ENCODE measurements at regions not wholly inside any gene's neighbourhood (a gene's known extent, or its start where the extent isn't known, plus 50 kb on each side); places are given as distances from the start of the nearest gene placed in this dataset.

DNA sequence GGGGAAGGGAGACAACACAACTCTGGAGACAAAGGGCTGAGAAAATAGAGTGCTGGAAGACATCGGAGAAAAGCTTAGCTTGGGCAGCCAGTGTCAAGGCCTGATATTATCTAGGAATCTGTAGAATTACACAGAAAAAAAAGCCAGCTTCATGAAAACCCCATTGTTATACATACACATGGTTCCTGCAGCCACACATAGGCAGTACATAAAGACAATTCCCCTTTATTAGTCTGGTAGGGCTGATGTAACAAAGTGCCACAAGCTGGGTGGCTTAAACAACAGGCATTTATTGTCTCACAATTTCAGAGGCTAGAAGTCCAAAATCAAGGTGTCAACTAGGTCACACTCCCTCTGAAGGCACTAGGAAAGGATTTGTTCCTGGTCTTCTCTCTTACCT lies 503.5 kb downstream of the MID1IP1 start:
- DNase-seq: no peak

- no peak for DNase-seq
These were observed 506.2 kb downstream of the MID1IP1 start for GRCh38 chrX:39307488-39307887.

DNA sequence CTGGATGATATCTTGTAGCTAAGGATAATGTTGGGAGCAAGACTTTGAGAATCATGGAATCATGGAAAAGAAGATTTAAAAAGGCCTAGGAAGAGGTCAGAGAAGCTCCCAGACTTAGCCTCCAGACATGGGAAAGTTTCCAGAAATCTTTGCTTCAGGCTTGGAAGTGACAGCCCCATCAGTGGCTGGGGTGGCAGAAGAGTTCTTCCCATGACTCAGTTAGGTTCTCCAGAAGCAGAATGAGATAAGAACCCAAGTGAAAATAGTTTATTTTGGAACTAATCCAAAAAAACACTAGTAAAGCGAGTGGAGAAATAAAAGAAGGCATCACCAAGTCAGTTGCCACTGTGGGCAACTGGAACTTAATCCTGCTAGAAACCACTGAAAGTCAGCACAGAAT lies 506.9 kb downstream of the MID1IP1 start:
- no peak for DNase-seq

DNA sequence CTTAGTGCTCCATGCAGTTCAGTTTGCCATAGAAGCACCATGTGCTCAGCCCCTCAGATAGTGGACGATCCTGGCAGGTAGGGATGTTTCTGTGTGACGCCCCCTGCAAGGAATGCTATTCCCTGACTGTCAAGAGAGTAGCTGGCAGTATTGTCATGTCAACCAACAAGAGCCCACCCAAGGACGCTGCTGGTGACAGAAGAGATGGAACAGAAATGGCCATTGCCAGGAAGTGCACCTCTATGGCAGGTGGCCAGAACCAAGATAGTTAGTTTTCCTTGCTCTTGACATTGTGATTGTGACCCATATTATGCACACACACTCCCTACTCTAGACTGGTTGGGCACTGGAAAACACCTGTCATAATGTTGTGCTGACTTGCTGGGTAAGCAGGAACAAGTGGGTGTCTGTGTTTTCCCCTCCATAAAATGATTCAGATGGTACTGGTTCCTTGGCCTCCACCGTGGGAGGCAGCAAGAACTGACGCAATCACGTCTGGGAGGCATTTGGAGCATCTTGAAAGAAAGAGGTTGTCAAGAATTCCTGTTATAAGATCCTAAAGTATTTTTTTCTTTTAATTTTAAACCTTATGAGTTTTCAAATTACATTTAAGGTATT lies 507.9 kb downstream of the MID1IP1 start:
- DNase-seq: no peak

GRCh38 chrX:39309721-39310152 lies 508.5 kb downstream of the MID1IP1 start:
- no peak for DNase-seq

DNA sequence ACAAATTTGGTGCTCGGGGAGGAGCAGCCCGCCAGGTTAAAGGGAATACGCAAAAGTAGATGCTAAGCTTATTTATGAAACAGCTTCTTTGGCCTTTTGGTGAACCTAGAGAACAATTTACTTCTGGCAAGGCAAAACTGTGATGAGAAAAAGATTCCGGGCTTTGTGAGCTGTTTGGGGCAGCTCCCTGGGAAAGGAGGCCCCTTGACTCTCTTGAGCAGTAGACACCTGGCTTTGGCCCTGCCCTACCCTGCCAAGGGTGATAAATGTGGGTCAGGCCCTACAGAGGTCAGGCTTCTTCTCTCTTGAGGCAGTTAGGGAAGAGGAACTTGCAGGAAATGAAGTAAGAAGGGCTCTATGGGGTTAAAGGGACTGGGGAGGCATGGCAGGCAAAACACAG lies 509.6 kb downstream of the MID1IP1 start:
- no peak for DNase-seq

DNA sequence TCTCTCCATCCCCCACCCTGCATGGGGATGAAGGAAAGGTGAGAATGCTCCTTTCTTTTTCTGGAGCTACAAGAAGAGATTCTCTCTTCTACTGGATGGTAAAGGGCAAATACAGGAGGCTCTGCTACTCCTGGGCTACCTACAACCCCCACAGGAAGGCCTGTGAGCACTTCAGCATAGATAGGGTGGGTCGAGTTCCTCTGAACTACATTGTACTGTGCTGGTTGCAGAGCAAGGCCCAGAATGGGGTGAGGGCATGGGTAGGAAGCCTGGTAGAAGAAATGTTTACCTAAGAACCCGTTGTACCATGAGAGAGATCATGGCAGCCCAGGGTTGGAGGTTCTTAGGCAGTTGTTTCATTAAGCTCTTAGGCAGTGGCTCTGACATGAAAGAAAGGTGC lies 510.4 kb downstream of the MID1IP1 start:
- DNase-seq: no peak

GRCh38 chrX:39313146-39313545 lies 511.9 kb downstream of the MID1IP1 start:
- DNase-seq: no peak

- no peak for DNase-seq
These were observed 517.5 kb downstream of the MID1IP1 start for GRCh38 chrX:39318506-39319343.

DNA sequence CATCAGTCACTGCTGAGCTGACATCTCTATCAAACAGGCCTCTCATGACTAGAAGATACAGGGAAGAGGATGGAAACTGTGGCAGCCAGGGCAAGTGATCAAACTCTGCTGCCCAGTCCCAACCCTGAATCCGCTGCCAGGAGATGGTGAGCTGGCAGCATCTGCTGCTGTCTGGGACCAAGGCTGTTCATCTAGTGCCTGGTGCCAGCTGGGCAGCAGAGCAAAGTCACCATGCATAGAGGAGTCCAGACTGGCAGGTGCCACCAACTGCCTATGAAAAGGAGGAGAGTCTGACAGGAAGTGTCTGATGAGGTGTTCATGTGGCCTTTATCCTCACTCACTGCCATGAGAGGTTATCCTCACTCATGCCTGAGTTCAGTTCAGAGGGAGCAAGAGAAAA lies 518.9 kb downstream of the MID1IP1 start:
- DNase-seq: no peak

DNA sequence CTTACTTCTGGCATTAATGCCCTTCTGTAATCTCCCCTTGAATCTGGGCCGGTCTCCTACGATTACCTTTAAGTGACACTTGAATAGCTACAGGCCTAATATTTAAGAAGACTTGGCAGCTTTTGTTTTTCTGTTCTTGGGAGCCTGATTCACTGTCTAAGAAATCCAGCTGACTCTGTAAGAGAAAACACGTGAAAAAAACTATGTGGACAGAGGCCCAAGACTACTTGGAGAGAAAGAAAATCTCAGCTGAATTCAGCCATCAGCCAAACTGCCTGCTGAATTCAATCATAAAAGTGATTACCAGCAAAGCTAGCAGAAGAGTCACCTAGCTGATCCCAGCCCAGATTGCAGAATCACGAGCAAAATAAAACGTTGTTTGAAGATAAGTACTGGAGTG lies 521.2 kb downstream of the MID1IP1 start:
- DNase-seq: no peak

DNA sequence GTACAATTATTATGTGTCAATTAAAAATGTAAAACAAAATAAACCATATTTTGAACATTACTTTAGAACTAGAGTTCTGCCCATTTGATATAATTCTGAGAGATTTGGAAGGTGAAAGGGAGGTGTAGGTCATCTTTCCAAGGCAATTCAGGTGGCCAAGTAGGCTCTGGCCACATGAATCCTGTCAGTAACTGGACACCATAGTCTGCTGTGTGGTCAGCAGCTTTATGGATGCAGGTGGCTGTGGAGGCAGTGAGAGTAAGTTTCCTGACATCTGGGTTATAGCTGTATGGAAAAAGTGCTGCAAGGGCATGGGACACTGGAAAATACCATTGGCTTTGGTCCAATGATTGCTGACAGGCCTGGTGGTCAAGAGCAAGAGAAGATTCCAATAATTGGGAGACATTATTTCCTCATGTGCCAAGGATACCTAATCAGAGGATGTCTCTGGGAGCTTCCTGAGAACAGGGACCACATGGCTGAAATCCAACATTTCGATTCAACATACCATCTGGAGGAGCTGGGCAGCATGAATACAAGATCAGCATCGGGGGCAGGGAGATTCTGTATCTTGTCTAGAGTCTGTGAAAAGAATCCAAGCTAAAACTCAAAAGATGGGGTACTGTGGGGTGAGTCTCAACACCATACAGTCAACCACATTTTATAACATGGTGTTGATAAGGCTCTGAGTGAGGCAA lies 523.1 kb downstream of the MID1IP1 start:
- no peak for DNase-seq

DNA sequence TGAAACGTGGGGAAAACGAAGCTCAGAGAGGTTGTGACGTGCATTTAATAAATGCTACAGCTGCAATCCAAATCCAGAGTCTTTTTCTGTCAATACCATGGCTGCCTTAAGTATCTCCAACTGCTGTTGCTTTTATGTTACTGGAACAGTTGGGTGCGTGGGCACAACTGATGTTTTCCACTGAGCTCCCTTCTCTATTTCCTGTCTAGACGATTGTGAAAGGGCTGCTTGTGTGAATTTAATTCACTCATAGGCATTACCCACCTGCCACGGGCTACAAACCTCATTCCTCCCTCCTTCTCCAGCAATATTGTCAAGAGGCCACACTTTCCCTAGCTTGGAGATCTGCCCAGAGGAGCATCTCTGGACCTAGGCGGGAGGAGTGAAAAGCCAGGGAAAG lies 526.0 kb downstream of the MID1IP1 start:
- no peak for DNase-seq

DNA sequence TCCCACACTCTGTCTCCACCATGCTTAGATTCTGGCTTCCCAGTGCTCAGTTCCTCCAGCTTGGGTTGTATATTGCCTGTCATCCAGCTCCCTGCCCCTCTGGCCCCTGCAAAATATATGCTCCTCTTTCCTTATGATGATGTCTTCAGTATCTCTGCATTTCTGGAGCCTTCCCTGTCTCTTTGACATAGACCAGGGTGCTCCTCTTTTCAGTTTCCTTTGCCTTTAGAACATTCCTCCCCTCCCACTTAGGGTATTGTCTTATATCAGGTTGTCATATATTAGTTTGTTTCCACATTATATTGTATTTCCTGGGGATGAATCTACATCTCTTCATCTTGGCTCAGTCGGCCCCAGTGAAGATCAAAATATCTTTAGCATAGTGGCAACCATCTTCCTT lies 526.4 kb downstream of the MID1IP1 start:
- DNase-seq: no peak

DNA sequence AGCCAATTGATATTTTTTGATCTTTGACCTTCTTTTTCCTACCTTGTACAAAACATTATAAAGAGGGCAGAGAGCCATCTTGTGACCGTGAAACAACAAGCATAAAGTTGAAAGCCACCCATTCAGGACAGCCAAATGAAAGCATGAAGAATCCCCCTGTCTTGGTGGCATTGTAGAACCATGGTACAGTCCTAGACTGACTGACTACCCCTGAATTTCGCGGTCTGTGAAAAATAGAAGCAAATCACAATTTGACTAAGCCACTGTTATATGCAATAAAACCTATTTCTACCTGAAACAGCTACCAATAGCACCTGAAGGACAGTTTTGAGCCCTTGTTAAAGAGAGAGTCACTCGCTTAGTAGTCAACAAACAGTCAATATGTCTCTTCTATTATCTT lies 527.4 kb downstream of the MID1IP1 start:
- DNase-seq: no peak

DNA sequence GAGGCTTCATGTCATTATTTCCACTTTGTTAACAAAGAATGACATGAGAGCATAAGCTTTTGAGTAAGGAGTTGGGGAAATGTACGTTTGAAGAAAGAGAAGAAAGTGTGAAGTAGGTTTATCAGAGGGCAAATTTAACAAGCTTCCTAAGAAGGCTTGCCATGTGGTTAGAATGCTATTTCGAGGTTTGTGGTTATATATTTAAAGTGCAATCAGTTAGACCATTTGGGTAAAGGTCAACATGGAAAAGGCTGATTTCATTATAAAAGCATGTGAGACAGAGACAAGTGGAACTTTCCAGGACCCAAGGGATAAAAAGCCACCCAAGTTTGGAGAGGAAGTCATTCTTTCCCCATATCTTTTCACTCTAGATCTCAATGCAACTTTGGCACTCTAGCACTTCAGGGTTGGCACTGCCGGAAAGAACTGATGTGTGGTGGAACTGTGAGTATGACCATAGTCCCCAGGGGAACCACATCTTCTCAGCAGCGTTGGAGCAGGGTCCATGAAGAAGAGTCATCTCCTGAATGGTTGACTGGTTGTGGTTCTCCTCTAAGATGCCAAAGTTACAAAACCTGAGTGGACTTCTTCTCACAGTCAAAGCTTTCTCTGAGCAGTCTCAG lies 529.9 kb downstream of the MID1IP1 start:
- no peak for DNase-seq

- DNase-seq: no peak
These were observed 532.2 kb downstream of the MID1IP1 start for GRCh38 chrX:39333451-39333850.

GRCh38 chrX:39335513-39336235 lies 534.4 kb downstream of the MID1IP1 start:
- no peak for DNase-seq

DNA sequence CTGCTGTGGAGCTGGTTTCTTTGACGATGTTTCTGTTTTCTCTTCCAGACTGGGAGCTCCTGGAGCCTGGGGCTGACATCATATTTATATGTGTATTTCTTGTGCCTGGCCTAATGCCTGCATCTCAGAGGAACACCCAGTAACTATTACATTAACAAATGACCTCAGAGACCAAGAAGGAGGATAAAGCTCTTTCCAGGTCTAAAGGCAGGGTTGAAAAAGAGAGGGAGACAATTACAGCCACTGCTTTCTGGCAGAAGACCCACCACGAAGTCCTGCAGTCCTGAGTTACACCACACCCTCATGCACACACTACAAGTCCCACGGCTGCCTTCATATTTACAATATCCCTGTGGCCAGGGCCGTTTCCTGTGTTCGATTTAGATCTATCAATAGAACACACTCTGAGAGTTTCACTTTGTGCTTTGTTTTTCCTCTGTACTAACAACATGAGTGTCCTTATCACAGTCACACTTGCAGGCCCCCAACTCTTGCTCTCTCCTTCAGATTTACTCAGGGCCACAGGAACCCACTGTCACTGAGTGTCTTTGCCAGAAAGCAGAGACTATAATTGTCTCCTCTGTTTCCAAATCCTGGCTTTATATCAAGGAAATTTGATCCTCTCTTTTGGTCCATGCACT lies 535.5 kb downstream of the MID1IP1 start:
- DNase-seq: no peak

DNA sequence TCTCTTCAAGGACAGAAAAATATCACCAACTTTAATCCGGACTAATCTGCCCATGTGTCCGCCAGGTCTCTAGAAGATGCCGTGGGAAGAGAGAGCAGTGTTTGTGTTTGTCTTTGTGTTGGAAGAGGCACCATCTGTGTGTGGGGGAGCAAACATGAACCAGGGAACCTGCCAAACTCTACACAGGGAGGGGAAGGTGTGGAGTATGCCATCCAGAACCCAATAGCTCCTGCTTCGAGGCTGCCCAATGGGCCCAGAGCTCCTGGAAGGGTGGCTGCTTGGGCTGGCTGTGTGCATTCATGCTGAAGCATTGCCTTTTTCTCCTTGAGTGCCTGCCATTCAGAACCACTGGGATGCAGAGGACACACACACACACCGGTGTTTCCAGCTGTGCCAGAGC lies 536.2 kb downstream of the MID1IP1 start:
- no peak for DNase-seq

- DNase-seq: no peak
These were observed 537.3 kb downstream of the MID1IP1 start for GRCh38 chrX:39338583-39338982.

- no peak for DNase-seq
These were observed 555.0 kb downstream of the MID1IP1 start for GRCh38 chrX:39356119-39356807.

Data from NCI-H187 treated with DMSO at 0.1 percent for 48 hours (cell line).